Activated CD8-positive, alpha-beta T cell treated with anti-CD3 and anti-CD28 coated beads, Interleukin-2, amount 10 ng/mL, durations not matched to agents 7 days and 5 days (primary cell): ENCODE measurements at regions not wholly inside any gene's neighbourhood (a gene's known extent, or its start where the extent isn't known, plus 50 kb on each side); places are given as distances from the start of the nearest gene placed in this dataset.

ENCODE experiments used
- ATAC-seq: fragments of 150-1000 bp; cut with Tn5 transposase; one replicate; pipeline ENCODE4 v1.10.0; 2021; ENCODE audit warnings: moderate library complexity
- CTCF ChIA-PET: fragments of 350-600 bp; sonication (Branson Sonifier 250); formaldehyde crosslinking; loops from one replicate; lab custom pipeline; 2021; ENCODE audit warnings: antibody characterized with exemption; lab: Charles Lee
- POLR2A ChIA-PET: fragments of 350-600 bp; sonication (Branson Sonifier 250); formaldehyde crosslinking; loops from one replicate; lab custom pipeline; 2021; ENCODE audit warnings: antibody characterized with exemption; lab: Charles Lee
- DNase-seq: peaks from one replicate; pipeline ENCODE4 v3.0.0-alpha.2; 2020
- H3K27ac Mint-ChIP-seq: one replicate; pipeline ENCODE4 v1.8.0; 2021; ENCODE audit warnings: mild to moderate bottlenecking, mixed read lengths
- H3K27me3 Mint-ChIP-seq: one replicate; pipeline ENCODE4 v1.8.0; 2021; ENCODE audit warnings: low read depth, mixed read lengths
- H3K36me3 Mint-ChIP-seq: one replicate; pipeline ENCODE4 v1.8.0; 2021; ENCODE audit warnings: low read depth, mixed read lengths
- H3K4me1 Mint-ChIP-seq: one replicate; pipeline ENCODE4 v1.8.0; 2021; ENCODE audit warnings: low read depth, mixed read lengths
- H3K4me3 Mint-ChIP-seq: one replicate; pipeline ENCODE4 v1.8.0; 2021; ENCODE audit warnings: mild to moderate bottlenecking, mixed read lengths
- H3K9me3 Mint-ChIP-seq: one replicate; pipeline ENCODE4 v1.8.0; 2022; ENCODE audit warnings: mixed read lengths; ENCODE audit not compliant: insufficient read depth

DNA sequence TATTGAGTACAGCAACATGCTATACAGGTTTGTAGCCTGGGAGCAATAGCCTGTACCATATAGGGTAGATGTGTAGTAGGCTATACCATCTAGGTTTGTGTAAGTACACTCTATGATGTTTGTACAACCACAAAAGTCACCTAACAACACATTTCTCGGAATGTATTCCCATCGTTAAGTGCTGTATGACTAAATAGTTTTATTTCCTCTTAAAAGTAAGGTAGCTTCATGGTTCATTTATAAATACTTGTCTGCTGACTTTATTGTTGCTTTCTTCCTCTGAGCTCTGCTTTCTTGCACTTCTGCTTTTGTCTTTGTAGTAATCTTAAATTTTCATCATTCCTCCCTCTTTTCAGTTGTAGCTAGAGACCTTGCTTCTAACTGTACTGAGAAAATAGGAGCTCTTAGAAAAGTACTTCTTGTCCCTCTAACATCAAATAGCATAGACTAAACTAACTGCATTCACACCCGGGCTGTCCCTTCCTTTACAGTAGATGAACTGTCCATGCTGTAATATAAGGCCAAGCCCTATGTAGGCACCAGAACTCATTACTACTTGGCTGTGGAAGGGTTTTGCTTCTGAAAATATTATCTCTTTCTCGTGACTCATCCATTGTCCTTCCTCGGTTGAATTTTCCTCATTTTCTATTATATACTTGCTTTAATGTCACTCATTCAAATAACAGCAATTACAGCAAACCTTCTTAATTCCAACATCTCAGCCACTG, 55.4 kb upstream of the FAM3C start:
- Mint-ChIP-seq H3K27ac (no peak overlapping the region), H3K4me3 (no peak overlapping the region), H3K4me1 (no peaks in the 10 kb centered on the region), H3K36me3 (no peaks in the 10 kb centered on the region), H3K9me3 (no peaks in the 10 kb centered on the region), H3K27me3 (no peaks in the 10 kb centered on the region)
- ATAC-seq = no peak
- ChIA-PET POLR2A (no interaction called here), CTCF (interaction anchor here (0.8 kb wide), 1 partner anchor 10 kb away, joined by 3 read pairs; no protein-coding TSS in a partner anchor)
- no peak for DNase-seq

DNA sequence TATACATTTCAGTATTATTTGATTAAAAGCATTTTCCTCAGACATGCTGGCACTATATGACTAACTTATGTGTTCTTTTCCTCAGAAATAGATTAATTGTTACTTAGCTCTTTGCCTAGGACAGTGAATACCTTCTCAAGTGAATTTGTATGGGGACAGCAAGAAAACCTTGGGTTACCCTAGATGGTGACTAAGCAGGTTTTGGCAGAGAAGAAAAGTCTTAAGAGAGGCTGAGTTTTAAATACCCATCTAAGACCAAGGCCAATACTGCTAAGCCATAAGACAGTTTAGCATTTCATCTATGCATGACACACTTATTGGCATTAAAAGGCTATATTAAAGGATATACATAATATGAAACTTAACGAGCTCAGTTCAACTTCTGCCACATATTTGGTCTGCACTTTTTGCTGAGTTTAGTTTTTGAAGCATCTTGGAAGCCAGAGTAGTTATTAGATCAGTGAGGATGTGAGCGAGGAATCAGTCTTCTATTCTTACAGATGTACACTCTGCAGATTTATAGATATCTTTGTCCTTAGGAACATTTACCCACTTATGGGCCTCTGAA, 54.6 kb upstream of the FAM3C start:
- ATAC-seq (no peak), DNase-seq (no peak)
- Mint-ChIP-seq H3K4me3 (no peak overlapping the region), H3K27ac (no peak overlapping the region), H3K27me3 (no peaks in the 10 kb centered on the region), H3K4me1 (no peaks in the 10 kb centered on the region), H3K36me3 (no peaks in the 10 kb centered on the region), H3K9me3 (no peaks in the 10 kb centered on the region)
- ChIA-PET POLR2A (no interaction called here), CTCF (no interaction called here)

DNA sequence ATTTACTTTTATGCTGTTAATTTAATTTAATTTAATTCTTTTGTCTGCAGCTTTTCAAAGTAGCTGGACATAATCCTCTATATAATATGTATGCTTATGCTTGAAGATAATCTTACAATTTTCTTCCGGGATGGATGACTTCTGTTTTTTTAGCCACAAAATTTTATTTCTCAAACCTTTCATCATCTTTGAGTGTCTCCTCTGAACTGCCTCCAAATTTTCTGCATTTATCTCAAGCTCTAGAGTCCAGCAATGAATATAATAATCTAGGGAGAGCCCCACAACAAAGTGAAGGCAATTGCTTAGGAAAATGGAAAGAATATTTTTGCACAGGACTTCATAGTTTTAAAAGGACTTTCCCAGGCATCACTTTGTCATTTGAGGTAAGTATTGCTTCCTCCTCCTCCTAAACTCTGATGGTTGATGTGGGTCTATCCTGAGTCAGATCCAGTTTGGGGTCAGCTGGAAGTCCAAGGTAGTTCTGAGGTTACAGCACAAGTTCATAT, 53.7 kb upstream of the FAM3C start:
- DNase-seq (no peak), ATAC-seq (no peak)
- Mint-ChIP-seq H3K36me3 (no peaks in the 10 kb centered on the region), H3K27ac (no peak overlapping the region), H3K9me3 (no peaks in the 10 kb centered on the region), H3K4me1 (no peaks in the 10 kb centered on the region), H3K27me3 (no peaks in the 10 kb centered on the region), H3K4me3 (no peak overlapping the region)
- ChIA-PET POLR2A (no interaction called here), CTCF (interaction anchor here (1.1 kb wide), 1 partner anchor 72 kb away, joined by 3 read pairs; no protein-coding TSS in a partner anchor)

DNA sequence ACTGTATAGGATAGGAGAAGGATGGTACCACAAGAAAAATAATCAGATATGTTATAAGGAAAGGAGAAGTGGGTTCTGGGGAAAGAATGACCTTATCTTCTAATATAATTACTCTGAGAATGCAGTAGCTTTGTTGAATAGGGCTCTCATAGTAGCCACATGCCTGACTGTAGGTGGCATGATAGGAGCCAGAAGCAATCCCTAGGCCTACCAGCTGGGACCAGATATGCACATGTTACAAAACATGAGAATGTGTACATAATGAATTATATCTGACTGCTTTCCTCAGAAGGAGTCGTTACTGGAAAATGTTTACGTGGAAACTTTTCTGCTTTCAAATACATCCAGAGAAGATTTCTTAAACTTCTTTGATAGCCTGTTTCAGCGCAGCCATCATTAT, 53.2 kb upstream of the FAM3C start:
- POLR2A ChIA-PET = no interaction called here
- no peaks in the 10 kb centered on the region for H3K9me3 Mint-ChIP-seq
- DNase-seq (no peak), ATAC-seq (no peak)
- no peak overlapping the region for H3K27ac Mint-ChIP-seq
- no peaks in the 10 kb centered on the region for H3K27me3 Mint-ChIP-seq
- H3K4me1 Mint-ChIP-seq = no peaks in the 10 kb centered on the region
- H3K36me3 Mint-ChIP-seq = no peaks in the 10 kb centered on the region
- CTCF ChIA-PET = interaction anchor here (1.1 kb wide), 1 partner anchor 73 kb away, joined by 3 read pairs; no protein-coding TSS in a partner anchor
- no peak overlapping the region for H3K4me3 Mint-ChIP-seq

DNA sequence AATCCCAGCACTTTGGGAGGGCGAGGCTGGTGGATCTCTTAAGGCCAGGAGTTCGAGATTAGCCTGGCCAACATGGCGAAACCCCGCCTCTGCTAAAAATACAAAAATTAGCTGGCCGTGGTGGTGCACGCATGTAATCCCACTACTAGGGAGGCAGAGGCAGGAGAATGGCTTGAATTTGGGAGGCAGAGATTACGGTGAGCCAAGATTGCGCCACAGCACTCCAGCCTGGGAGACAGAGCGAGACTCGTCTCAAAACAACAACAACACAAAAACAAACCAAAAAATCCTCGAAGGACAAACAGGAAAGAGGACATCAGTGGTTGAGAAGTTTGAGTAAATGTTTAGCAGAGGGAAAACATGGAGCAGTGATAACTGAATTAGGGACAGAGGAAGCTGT, 52.3 kb upstream of the FAM3C start:
- DNase-seq (no peak), ATAC-seq (no peak)
- POLR2A ChIA-PET = no interaction called here
- CTCF ChIA-PET = no interaction called here
- H3K9me3 Mint-ChIP-seq = no peaks in the 10 kb centered on the region
- no peaks in the 10 kb centered on the region for H3K4me1 Mint-ChIP-seq
- no peak overlapping the region for H3K27ac Mint-ChIP-seq
- H3K4me3 Mint-ChIP-seq = no peak overlapping the region
- H3K27me3 Mint-ChIP-seq = no peaks in the 10 kb centered on the region
- no peaks in the 10 kb centered on the region for H3K36me3 Mint-ChIP-seq

DNA sequence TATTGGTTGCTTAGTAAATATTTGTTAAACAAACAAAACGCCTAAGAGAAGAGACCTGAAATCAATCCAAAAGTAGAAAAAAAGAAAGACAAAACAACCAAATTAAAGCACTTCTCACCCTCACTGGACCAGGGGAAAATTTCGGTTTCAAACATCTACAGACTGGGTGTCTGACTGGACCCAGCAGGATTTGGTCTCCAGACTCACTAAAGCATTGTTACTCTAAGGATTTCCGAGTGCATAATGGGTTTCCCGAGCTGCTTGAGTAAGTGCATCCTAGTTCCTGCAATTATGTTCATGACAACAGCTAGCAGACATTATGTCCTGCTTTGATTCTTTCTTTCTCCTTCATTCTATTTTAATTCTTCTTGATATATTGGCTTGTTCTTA, 51.8 kb upstream of the FAM3C start:
- ATAC-seq (no peak), DNase-seq (no peak)
- no peaks in the 10 kb centered on the region for H3K27me3 Mint-ChIP-seq
- H3K36me3 Mint-ChIP-seq = no peaks in the 10 kb centered on the region
- ChIA-PET POLR2A (no interaction called here), CTCF (no interaction called here)
- peaks cover under 1% of the 10 kb centered on the region for H3K4me1 Mint-ChIP-seq
- H3K9me3 Mint-ChIP-seq = no peaks in the 10 kb centered on the region
- no peak overlapping the region for H3K4me3 Mint-ChIP-seq
- H3K27ac Mint-ChIP-seq = no peak overlapping the region

DNA sequence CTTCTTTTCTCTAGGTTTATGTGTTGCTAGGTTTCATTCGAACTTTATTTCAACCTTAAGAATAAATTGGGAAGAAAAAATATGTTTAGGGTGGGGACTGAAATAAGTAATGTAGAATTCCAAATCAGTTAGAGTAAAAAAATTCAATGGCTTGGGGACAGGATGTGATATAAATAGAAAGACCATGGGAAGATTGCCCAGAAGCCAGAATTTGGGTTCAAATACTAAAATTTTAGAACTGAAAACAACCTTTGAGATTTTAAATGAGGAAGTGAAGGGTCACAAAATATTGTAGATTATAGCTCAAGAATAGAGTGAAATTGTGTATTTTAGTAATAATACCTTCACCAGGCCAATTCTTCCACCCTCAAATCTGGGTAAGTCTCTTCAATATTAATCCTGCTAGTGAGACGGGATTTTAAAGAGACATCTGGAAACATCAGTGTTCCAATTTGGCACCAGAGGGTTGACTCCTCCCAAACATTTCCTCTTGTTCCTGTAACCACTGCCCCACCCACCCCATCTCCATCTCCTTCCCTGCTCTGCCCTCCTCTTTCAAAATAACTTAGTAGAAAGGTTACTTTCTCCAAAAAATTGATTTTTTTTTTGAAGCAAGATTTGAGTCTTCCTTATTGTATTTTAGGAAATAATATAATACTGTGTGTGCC, 51.3 kb upstream of the FAM3C start:
- POLR2A ChIA-PET = no interaction called here

DNA sequence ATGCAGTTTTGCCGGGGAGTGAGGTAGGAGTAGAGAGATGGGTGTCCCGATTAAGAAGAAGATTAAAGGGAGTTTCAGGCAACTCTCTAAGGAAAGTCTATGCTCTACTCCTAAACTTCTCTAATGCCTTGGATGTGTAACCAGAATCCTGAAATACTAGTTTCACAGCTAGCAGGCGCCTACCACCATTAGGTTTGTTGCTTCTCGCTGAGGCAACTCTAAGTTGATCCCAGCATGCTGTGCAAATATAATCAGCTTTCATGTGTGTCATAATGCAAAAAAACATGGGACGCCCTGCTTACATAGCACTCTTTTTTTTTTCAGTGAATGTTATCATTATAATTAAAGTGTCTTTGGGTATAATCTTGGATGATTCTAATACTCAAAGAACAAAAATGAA, 50.4 kb upstream of the FAM3C start:
- POLR2A ChIA-PET = interaction anchor here (0.6 kb wide), 1 partner anchor 815 kb away, joined by 3 read pairs; no protein-coding TSS in a partner anchor

More for the DNA sequence above, 51.3 kb upstream of the FAM3C start:
- Mint-ChIP-seq H3K36me3 (no peaks in the 10 kb centered on the region), H3K9me3 (no peaks in the 10 kb centered on the region), H3K4me3 (no peak overlapping the region), H3K27ac (no peak overlapping the region), H3K4me1 (peaks cover 3% of the 10 kb centered on the region), H3K27me3 (no peaks in the 10 kb centered on the region)
- DNase-seq (no peak), ATAC-seq (no peak)
- CTCF ChIA-PET = interaction anchor here (1.0 kb wide), 1 partner anchor 80 kb away, joined by 3 read pairs; no protein-coding TSS in a partner anchor

More for the DNA sequence above, 50.4 kb upstream of the FAM3C start:
- H3K4me3 Mint-ChIP-seq = no peak overlapping the region
- ATAC-seq (no peak), DNase-seq (no peak)
- H3K36me3 Mint-ChIP-seq = no peaks in the 10 kb centered on the region
- H3K9me3 Mint-ChIP-seq = no peaks in the 10 kb centered on the region
- CTCF ChIA-PET = interaction anchor here (1.0 kb wide), 1 partner anchor 79 kb away, joined by 3 read pairs; no protein-coding TSS in a partner anchor
- H3K27me3 Mint-ChIP-seq = no peaks in the 10 kb centered on the region
- peaks cover 8% of the 10 kb centered on the region for H3K4me1 Mint-ChIP-seq
- no peak overlapping the region for H3K27ac Mint-ChIP-seq
